Progenitor cell of endocrine pancreas (in vitro differentiated cells): ENCODE measurements at regions not wholly inside any gene's neighbourhood (a gene's known extent, or its start where the extent isn't known, plus 50 kb on each side); places are given as distances from the start of the nearest gene placed in this dataset.

Experiments used
- DNase-seq: peaks from one replicate; pipeline ENCODE4 v3.0.0; 2021; ENCODE audit warnings: low spot score; ENCODE audit not compliant: unreplicated experiment
- H3K27ac Mint-ChIP-seq: 2 replicates; pipeline ENCODE4 v1.8.0; 2021; ENCODE audit warnings: mild to moderate bottlenecking, moderate library complexity, mixed read lengths
- H3K27me3 Mint-ChIP-seq: 2 replicates; pipeline ENCODE4 v1.8.0; 2021; ENCODE audit warnings: mixed read lengths
- H3K36me3 Mint-ChIP-seq: 2 replicates; pipeline ENCODE4 v1.8.0; 2022; ENCODE audit warnings: mixed read lengths; ENCODE audit not compliant: insufficient read depth
- H3K4me1 Mint-ChIP-seq: 2 replicates; pipeline ENCODE4 v1.8.0; 2021; ENCODE audit warnings: low read depth, mixed read lengths
- H3K4me3 Mint-ChIP-seq: 2 replicates; pipeline ENCODE4 v1.8.0; 2021; ENCODE audit warnings: low read depth, mild to moderate bottlenecking, moderate library complexity, mixed read lengths
- H3K9me3 Mint-ChIP-seq: 2 replicates; pipeline ENCODE4 v1.8.0; 2021; ENCODE audit warnings: low read depth, mixed read lengths
- TF ChIP-seq, protein P1 (sequence below): fragments of 200-600 bp; sonication (generic); IDR thresholded peaks from one replicate; pipeline ENCODE4 v1.5.0; 2021; ENCODE audit warnings: antibody characterized with exemption, mild to moderate bottlenecking; ENCODE audit not compliant: unreplicated experiment

DNA sequence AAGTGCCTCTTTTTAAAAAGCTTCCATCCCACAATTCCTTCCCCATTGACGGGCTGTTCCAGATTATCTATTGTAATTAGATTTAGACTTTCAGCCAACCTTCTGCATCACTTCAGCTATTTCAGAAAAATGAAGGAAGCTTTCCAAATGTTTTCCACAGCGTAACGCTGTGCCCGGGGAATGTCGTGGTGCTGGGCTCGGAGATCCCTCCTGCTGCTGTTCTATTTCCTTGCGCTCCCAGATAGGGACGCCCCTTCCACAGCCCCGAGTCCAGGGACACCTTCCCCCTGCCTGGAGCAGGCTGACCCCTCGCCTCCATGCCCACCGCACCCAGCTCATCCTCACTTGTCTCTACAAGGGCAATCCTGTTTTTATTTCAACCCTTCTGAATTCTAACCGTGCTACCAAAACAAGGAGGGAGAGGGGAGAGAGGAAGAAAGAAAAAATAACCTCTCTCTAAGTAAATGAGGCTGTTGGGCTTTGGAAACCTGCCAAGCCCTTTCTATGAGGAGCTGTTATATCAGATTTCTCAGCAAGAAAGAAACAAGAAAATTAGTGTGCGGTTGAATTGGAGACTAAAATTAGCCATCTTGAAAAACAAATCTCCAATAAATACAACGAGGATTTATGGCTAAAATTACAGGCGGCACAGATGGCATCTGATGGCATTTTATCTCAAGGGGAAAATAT lies 366.9 kb downstream of the BRD1 start:
- no peaks in the 10 kb centered on the region for H3K9me3 Mint-ChIP-seq
- H3K4me3 Mint-ChIP-seq: no peak overlapping the region
- H3K4me1 Mint-ChIP-seq: peaks cover 9% of the 10 kb centered on the region
- no peaks in the 10 kb centered on the region for H3K36me3 Mint-ChIP-seq
- TF ChIP-seq, protein P1, sequence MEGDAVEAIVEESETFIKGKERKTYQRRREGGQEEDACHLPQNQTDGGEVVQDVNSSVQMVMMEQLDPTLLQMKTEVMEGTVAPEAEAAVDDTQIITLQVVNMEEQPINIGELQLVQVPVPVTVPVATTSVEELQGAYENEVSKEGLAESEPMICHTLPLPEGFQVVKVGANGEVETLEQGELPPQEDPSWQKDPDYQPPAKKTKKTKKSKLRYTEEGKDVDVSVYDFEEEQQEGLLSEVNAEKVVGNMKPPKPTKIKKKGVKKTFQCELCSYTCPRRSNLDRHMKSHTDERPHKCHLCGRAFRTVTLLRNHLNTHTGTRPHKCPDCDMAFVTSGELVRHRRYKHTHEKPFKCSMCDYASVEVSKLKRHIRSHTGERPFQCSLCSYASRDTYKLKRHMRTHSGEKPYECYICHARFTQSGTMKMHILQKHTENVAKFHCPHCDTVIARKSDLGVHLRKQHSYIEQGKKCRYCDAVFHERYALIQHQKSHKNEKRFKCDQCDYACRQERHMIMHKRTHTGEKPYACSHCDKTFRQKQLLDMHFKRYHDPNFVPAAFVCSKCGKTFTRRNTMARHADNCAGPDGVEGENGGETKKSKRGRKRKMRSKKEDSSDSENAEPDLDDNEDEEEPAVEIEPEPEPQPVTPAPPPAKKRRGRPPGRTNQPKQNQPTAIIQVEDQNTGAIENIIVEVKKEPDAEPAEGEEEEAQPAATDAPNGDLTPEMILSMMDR: no peak
- no peak for DNase-seq
- no peak overlapping the region for H3K27ac Mint-ChIP-seq
- peaks cover 35% of the 10 kb centered on the region for H3K27me3 Mint-ChIP-seq

DNA sequence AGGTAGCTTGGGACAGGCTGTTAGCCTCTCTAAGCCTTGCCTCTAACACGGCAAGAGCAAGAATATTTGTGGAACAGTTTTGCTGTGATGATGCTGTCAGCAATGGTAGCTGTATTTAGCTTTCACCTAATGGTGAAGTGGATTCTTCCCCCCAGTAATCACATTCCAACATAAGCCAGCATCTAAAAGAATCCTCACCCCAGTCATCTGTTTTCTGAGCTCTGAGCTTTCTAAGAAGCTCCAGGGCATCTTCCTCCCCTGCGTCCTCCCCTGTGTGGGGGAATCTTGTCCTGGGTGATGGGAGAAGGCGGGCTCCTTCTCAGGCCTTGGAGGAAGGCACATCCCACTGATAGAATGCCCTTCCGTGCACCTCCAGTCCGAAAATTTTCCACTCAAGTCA lies 367.6 kb downstream of the BRD1 start:
- Mint-ChIP-seq H3K4me3 (no peak overlapping the region), H3K36me3 (no peaks in the 10 kb centered on the region), H3K4me1 (peaks cover 9% of the 10 kb centered on the region), H3K27me3 (peaks cover 42% of the 10 kb centered on the region), H3K9me3 (no peaks in the 10 kb centered on the region), H3K27ac (no peak overlapping the region)
- no peak for DNase-seq
- TF ChIP-seq, protein P1: no peak

DNA sequence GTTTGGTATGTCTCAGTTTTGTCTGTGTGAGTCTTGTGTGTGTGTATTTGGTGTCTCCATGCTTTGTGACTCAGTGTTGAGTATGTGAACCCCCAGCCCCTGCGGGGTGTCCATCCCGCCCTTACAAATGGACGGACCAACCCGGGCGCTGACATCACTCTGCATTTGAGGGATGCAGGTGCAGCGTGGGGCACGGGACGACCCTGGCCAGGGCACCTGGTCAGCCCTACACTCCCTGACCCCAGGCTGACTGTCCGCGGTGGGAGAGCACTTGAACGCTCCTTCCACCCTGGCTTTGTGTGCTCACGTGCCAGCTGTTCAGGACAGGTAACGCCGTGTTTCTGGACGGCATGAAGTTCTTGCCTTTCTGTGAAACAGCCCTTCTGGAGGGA lies 369.0 kb downstream of the BRD1 start:
- Mint-ChIP-seq H3K27ac (no peak overlapping the region), H3K9me3 (no peaks in the 10 kb centered on the region), H3K4me1 (peaks cover 2% of the 10 kb centered on the region), H3K27me3 (peaks cover 44% of the 10 kb centered on the region), H3K36me3 (no peaks in the 10 kb centered on the region), H3K4me3 (no peak overlapping the region)
- TF ChIP-seq, protein P1: no peak
- no peak for DNase-seq

DNA sequence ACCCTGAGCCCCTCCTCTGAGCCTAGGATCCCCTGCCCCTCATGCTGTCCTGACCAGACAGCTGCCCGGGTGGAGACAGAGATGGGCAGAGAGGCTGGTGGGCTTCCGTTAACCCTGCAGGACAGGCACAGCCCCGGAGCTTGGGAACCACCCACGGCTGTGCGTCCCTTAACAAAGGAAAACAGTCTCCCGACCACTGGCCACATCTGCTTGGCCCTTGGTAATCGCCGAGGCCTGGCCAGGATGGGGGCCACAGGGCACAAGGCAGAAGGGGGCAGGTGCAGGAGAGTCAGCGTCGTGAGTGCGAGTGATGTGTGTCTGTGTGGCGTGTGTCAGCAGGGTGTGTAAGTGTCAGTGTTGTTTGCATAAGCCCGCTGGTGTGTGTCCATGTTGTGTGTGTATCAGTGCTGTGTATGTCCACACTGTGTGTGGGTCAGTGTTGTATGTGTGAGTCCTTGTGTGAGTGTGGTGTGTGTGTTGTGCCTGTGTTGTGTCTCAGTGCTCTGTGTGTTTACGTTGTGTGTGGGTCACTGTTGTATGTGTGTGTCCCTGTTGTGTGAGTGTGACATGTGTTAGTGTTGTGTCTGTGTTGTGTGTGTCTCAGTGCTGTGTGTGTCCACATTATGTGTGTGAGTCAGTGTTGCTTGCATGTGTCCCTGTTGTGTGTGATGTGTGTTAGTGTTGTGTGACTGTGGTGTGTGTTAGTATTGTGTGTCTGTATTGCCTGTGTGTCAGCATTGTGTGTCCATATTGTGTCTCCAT lies 369.5 kb downstream of the BRD1 start:
- DNase-seq: no peak
- no peaks in the 10 kb centered on the region for H3K9me3 Mint-ChIP-seq
- no peaks in the 10 kb centered on the region for H3K36me3 Mint-ChIP-seq
- TF ChIP-seq, protein P1: no peak
- no peak overlapping the region for H3K4me3 Mint-ChIP-seq
- H3K27me3 Mint-ChIP-seq: peaks cover 44% of the 10 kb centered on the region
- no peak overlapping the region for H3K27ac Mint-ChIP-seq
- no peaks in the 10 kb centered on the region for H3K4me1 Mint-ChIP-seq

DNA sequence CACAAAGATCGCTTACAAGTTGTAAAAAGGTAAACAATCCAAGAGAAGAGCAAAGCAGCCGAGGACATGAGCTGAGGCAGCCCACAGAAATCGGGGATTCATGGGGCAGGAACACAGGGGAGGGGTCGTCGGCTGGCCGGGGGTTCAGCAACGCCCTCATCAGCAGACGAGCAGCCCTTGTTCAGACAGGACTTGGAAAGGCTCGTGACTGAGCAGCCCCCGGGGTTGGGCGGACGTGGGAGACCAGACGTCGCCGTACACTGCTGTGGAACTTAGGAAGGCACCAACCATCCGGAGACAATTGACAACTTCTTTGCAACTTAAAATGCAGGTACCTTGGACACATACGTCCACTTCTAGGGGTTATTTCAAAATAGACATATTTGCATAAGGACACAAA lies 370.5 kb downstream of the BRD1 start:
- H3K4me3 Mint-ChIP-seq: no peak overlapping the region
- no peaks in the 10 kb centered on the region for H3K36me3 Mint-ChIP-seq
- H3K9me3 Mint-ChIP-seq: no peaks in the 10 kb centered on the region
- peaks cover 41% of the 10 kb centered on the region for H3K27me3 Mint-ChIP-seq
- H3K4me1 Mint-ChIP-seq: no peaks in the 10 kb centered on the region
- no peak overlapping the region for H3K27ac Mint-ChIP-seq
- DNase-seq: no peak
- TF ChIP-seq, protein P1: no peak
